Peyer's patch (tissue), 4 donors: ENCODE measurements at regions not wholly inside any gene's neighbourhood (a gene's known extent, or its start where the extent isn't known, plus 50 kb on each side); places are given as distances from the start of the nearest gene placed in this dataset.

Experiments
- POLR2A ChIP-seq, 2 donors: fragments of 450-650 bp; IDR thresholded peaks; one replicate each; pipeline ENCODE4 v1.5.1; 2017; ENCODE audit warnings: antibody characterized with exemption in 2 of 2, mild to moderate bottlenecking in 2 of 2, moderate library complexity in 2 of 2
- TF ChIP-seq, protein P1 (sequence below), 6 experiments: fragments of 450-650 bp in 4 of 6; fragments of 200-600 bp in 2 of 6; sonication (generic) in 1 of 6; IDR thresholded peaks; one replicate each; pipeline ENCODE4 v1.5.1; 2017 to 2019; ENCODE audit warnings: antibody characterized with exemption in 6 of 6, mild to moderate bottlenecking in 3 of 6, moderate library complexity in 1 of 6

DNA sequence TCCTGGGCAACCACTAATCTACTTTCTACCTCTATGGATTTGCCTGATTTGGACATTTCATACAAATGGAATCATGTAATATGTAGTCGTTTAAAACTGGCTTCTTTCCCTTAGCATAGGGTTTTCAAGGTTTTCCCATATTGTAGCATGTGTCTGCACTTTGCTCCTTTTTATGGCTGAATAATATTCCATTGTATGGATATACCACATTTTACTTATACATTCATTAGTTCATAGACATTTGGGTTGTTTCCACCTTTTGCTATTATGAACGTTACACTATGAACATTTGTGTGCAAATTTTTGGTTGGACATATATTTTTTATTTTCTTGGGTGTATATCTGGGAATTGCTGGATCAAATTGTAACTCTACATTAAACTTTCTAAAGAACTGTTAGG is 600.4 kb upstream of the NOX3 start:
- TF ChIP-seq, protein P1, sequence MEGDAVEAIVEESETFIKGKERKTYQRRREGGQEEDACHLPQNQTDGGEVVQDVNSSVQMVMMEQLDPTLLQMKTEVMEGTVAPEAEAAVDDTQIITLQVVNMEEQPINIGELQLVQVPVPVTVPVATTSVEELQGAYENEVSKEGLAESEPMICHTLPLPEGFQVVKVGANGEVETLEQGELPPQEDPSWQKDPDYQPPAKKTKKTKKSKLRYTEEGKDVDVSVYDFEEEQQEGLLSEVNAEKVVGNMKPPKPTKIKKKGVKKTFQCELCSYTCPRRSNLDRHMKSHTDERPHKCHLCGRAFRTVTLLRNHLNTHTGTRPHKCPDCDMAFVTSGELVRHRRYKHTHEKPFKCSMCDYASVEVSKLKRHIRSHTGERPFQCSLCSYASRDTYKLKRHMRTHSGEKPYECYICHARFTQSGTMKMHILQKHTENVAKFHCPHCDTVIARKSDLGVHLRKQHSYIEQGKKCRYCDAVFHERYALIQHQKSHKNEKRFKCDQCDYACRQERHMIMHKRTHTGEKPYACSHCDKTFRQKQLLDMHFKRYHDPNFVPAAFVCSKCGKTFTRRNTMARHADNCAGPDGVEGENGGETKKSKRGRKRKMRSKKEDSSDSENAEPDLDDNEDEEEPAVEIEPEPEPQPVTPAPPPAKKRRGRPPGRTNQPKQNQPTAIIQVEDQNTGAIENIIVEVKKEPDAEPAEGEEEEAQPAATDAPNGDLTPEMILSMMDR (IDR thresholded peaks at IDR 0.05) = no peak
- no peak for TF ChIP-seq POLR2A (IDR thresholded peaks at IDR 0.05)
